BJ (cell line): ENCODE measurements at regions not wholly inside any gene's neighbourhood (a gene's known extent, or its start where the extent isn't known, plus 50 kb on each side); places are given as distances from the start of the nearest gene placed in this dataset.

ENCODE experiments used
- CTCF ChIA-PET: fragments of 350-600 bp; formaldehyde crosslinking; extraction: SDS; loops from one replicate; lab custom pipeline; 2021; ENCODE audit warnings: antibody characterized with exemption, inconsistent platforms; lab: Yijun Ruan, JAX
- POLR2A ChIA-PET: fragments of 300-600 bp; sonication (Branson Sonifier 250); formaldehyde crosslinking; extraction: SDS; loops from one replicate; lab custom pipeline; 2021; ENCODE audit warnings: antibody characterized with exemption; lab: Charles Lee
- DNase-seq: peaks from one replicate; pipeline ENCODE4 v3.0.0-alpha.2; 2011; ENCODE audit warnings: low read depth
- H3K27me3 ChIP-seq: 2 replicates; pipeline ENCODE4 v1.6.0; 2011; ENCODE audit warnings: low read length; ENCODE audit not compliant: control insufficient read depth, insufficient read depth
- H3K36me3 ChIP-seq: 2 replicates; pipeline ENCODE4 v1.5.1; 2011; ENCODE audit warnings: low read length; ENCODE audit not compliant: control insufficient read depth, insufficient read depth
- H3K4me3 ChIP-seq: 2 replicates; pipeline ENCODE4 v1.5.1; 2011; ENCODE audit warnings: low read depth, mild to moderate bottlenecking, control low read depth, low read length
- CTCF ChIP-seq: IDR thresholded peaks from 2 replicates; pipeline ENCODE4 v1.5.1; 2011; ENCODE audit warnings: low read depth, mild to moderate bottlenecking, control low read depth, inconsistent platforms, low read length, moderate library complexity; ENCODE audit not compliant: insufficient read depth

GRCh38 chr11:127103586-127104388 lies 103.2 kb upstream of the KIRREL3 start:
- Histone ChIP-seq H3K4me3 (no peak overlapping the region), H3K36me3 (no peaks in the 10 kb centered on the region), H3K27me3 (peaks cover 15% of the 10 kb centered on the region)
- POLR2A ChIA-PET = no interaction called here
- CTCF ChIA-PET = no interaction called here
- DNase-seq = no peak
- no peak for TF ChIP-seq CTCF

GRCh38 chr11:127098684-127099083 lies 98.1 kb upstream of the KIRREL3 start:
- CTCF ChIA-PET = no interaction called here
- H3K4me3 ChIP-seq = no peak overlapping the region
- DNase-seq = no peak
- POLR2A ChIA-PET = no interaction called here
- no peak for TF ChIP-seq CTCF
- peaks cover 5% of the 10 kb centered on the region; the same call in 1 of the 2 replicates for H3K27me3 ChIP-seq
- no peaks in the 10 kb centered on the region for H3K36me3 ChIP-seq

GRCh38 chr11:127080735-127081134 lies 80.2 kb upstream of the KIRREL3 start:
- CTCF ChIA-PET = no interaction called here
- no peak for TF ChIP-seq CTCF
- DNase-seq = no peak
- peaks cover 16% of the 10 kb centered on the region for H3K27me3 ChIP-seq
- H3K36me3 ChIP-seq = no peaks in the 10 kb centered on the region
- no peak overlapping the region for H3K4me3 ChIP-seq
- POLR2A ChIA-PET = no interaction called here

GRCh38 chr11:127075758-127076157 lies 75.2 kb upstream of the KIRREL3 start:
- no peak for DNase-seq
- H3K4me3 ChIP-seq = no peak overlapping the region
- no peaks in the 10 kb centered on the region for H3K36me3 ChIP-seq
- POLR2A ChIA-PET = no interaction called here
- CTCF ChIA-PET = interaction anchor here (2.9 to 3.6 kb wide), 2 partner anchors 11 to 87 kb away, joined by 23 to 25 read pairs; no protein-coding TSS in a partner anchor
- peaks cover 10% of the 10 kb centered on the region for H3K27me3 ChIP-seq
- no peak for TF ChIP-seq CTCF

- ChIA-PET CTCF (interaction anchor here (0.6 to 3.6 kb wide), 21 partner anchors 9 to 828 kb away, joined by 3 to 25 read pairs (median 3); partner anchors contain the start of gene KIRREL3), POLR2A (no interaction called here)
- peak; percentile 57 for TF ChIP-seq CTCF
- Histone ChIP-seq H3K36me3 (no peaks in the 10 kb centered on the region), H3K4me3 (no peak overlapping the region), H3K27me3 (peaks cover 11% of the 10 kb centered on the region)
- peak; percentile 45 for DNase-seq
Observed at GRCh38 chr11:127074151-127074761, 73.7 kb upstream of the KIRREL3 start.
